HCT116 (cell line): ENCODE measurements at regions not wholly inside any gene's neighbourhood (a gene's known extent, or its start where the extent isn't known, plus 50 kb on each side); places are given as distances from the start of the nearest gene placed in this dataset.

Experiments
- CTCF ChIP-seq, 3 experiments: fragments of 200-600 bp in 1 of 3; sonication (generic) in 1 of 3; IDR thresholded peaks in 2 of 3; conservative IDR thresholded peaks in 1 of 3; 2 replicates each; pipeline ENCODE4 v1.5.1; 2012 to 2017; ENCODE audit warnings: low read depth in 2 of 3, low read length in 2 of 3, antibody characterized with exemption in 1 of 3, borderline replicate concordance in 1 of 3, control low read depth in 1 of 3, mild to moderate bottlenecking in 1 of 3, mixed read lengths in 1 of 3, mixed run types in 1 of 3, moderate library complexity in 1 of 3; ENCODE audit not compliant: insufficient read depth in 1 of 3
- EGR1 ChIP-seq: IDR thresholded peaks from 2 replicates; pipeline ENCODE4 v1.6.1; 2012; ENCODE audit warnings: low read depth
- EZH2 ChIP-seq: fragments of 200-600 bp; sonication (generic); IDR thresholded peaks from 2 replicates; pipeline ENCODE4 v1.6.1; 2017; ENCODE audit warnings: antibody characterized with exemption, mixed run types
- POLR2AphosphoS5 ChIP-seq: IDR thresholded peaks from 2 replicates; pipeline ENCODE4 v1.6.1; 2011; ENCODE audit warnings: mild to moderate bottlenecking, low read depth, low read length, moderate library complexity
- YY1 ChIP-seq: IDR thresholded peaks from 2 replicates; pipeline ENCODE4 v1.6.1; 2011; ENCODE audit warnings: low read length, low read depth, moderate library complexity, mild to moderate bottlenecking; ENCODE audit not compliant: insufficient replicate concordance; ENCODE audit errors: extremely low read depth
- ZBTB33 ChIP-seq: IDR thresholded peaks from 2 replicates; pipeline ENCODE4 v1.6.1; 2011; ENCODE audit warnings: mild to moderate bottlenecking, low read length, moderate library complexity; ENCODE audit not compliant: insufficient replicate concordance; ENCODE audit errors: extremely low read depth

- no peak for TF ChIP-seq CTCF (IDR thresholded peaks at IDR 0.05 in 2 of 3, conservative IDR thresholded peaks at IDR 0.05 in 1 of 3; ENCODE audit: borderline replicate concordance in 1 of 3, insufficient read depth in 1 of 3, low read depth in 2 of 3, low read length in 2 of 3)
- no peak for TF ChIP-seq POLR2AphosphoS5
- no peak for TF ChIP-seq YY1
- no peak for TF ChIP-seq ZBTB33
- TF ChIP-seq EGR1, result no peak
- no peak for TF ChIP-seq EZH2
Measured at GRCh38 chr6:166046226-166046625, 121.4 kb downstream of the TBXT start.
